ENCODE measurements at regions not wholly inside any gene's neighbourhood (a gene's known extent, or its start where the extent isn't known, plus 50 kb on each side); places are given as distances from the start of the nearest gene placed in this dataset.

DNA sequence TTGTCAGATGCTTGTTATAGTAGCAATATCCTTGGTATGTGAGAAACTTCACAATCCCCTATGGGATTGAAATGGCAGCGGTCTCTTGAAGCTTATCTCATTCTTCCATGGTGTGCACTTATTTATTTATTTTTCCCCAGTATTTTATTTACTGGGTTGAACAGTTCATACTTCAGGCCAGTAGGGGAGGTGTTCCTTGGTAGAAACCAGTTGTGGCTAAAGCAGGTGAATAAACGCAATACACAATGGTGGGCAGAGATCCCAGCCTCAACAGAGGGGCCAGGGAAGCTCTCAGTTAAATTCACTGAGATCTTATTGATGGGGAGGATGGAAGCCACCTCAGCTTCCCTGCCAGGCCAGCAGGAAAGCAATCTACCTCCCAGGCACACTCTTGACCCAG lies 93.7 kb upstream of the SRD5A2 start:
- Histone ChIP-seq H3K9me3 (peaks cover 17% of the 10 kb centered on the region), H3K36me3 (no peaks in the 10 kb centered on the region), H3K27ac (no peak overlapping the region), H3K4me1 (no peaks in the 10 kb centered on the region), H3K4me3 (no peak overlapping the region), H3K27me3 (ENCODE audit: low read depth) (no peaks in the 10 kb centered on the region)
- intact Hi-C loops (cut with DNase I), result no loop called here
- TF ChIP-seq, protein P1, sequence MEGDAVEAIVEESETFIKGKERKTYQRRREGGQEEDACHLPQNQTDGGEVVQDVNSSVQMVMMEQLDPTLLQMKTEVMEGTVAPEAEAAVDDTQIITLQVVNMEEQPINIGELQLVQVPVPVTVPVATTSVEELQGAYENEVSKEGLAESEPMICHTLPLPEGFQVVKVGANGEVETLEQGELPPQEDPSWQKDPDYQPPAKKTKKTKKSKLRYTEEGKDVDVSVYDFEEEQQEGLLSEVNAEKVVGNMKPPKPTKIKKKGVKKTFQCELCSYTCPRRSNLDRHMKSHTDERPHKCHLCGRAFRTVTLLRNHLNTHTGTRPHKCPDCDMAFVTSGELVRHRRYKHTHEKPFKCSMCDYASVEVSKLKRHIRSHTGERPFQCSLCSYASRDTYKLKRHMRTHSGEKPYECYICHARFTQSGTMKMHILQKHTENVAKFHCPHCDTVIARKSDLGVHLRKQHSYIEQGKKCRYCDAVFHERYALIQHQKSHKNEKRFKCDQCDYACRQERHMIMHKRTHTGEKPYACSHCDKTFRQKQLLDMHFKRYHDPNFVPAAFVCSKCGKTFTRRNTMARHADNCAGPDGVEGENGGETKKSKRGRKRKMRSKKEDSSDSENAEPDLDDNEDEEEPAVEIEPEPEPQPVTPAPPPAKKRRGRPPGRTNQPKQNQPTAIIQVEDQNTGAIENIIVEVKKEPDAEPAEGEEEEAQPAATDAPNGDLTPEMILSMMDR (IDR thresholded peaks at IDR 0.05), result no peak
- DNase-seq (no peak), ATAC-seq (no peak)

DNA sequence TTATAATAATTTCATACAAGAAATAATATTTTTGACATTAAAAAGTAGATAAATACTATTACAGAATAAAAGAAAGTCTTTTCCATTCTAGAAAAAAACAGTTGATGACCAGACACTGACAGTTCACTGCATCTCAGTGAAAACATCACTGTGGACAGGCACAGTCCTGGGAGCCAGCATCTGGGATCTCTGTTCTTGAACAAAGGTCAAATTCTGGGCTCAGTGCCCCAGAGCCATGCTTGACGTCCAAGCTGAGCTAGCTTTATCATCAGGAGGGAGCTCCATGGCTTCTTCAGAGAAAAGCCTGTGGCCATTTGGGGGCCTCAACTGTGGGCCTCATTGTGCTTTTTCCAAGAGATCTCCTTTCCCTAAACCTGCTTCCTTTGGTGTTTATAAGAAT lies 86.1 kb upstream of the SRD5A2 start:
- ATAC-seq, result no peak
- H3K9me3 ChIP-seq, result no peaks in the 10 kb centered on the region

DNA sequence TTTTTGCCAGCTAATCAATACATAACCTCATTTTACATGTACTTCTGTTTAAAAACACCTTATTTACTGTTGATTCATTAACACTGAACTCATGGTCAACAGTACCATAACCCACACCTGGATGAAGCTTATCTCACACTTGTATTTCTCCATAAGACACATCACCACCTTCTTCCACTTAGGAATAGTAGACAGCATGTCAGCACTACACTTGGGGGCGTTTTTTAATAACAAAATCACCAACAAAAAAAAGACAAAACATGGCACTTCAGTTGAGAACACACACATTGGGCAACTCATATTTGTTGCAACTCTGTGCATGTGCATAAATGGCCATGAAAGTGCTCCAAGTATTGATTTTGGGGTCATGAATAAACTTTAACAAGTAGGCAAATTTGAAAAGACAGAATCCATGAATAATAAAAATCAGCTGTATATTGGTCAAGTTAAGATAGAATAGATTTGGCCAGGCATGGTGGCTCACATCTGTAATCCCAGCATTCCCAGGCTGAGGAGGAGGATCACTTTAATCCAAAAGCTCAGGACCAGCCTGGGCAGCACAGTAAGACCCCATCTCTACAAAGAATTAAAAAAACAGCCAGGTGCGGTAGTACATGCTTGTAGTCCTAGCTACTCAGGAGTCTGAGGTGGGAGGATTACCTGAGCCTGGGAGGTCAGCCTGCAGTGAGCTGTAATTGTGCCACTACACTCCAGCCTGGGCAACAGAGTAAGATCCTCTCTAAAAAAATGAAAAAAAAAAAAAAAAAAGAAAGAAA lies 84.4 kb upstream of the SRD5A2 start:
- Histone ChIP-seq H3K27ac (no peak overlapping the region), H3K9me3 (no peaks in the 10 kb centered on the region), H3K27me3 (ENCODE audit: low read depth) (no peaks in the 10 kb centered on the region), H3K4me1 (no peaks in the 10 kb centered on the region), H3K36me3 (no peaks in the 10 kb centered on the region), H3K4me3 (no peak overlapping the region)
- DNase-seq (no peak), ATAC-seq (no peak)
- TF ChIP-seq, protein P1 (IDR thresholded peaks at IDR 0.05), result no peak
- intact Hi-C loops (cut with DNase I), result no loop called here

More for the DNA sequence above, 86.1 kb upstream of the SRD5A2 start:
- DNase-seq, result no peak
- Histone ChIP-seq H3K4me1 (no peaks in the 10 kb centered on the region), H3K27me3 (ENCODE audit: low read depth) (no peaks in the 10 kb centered on the region), H3K4me3 (no peak overlapping the region), H3K36me3 (no peaks in the 10 kb centered on the region), H3K27ac (no peak overlapping the region)
- TF ChIP-seq, protein P1 (IDR thresholded peaks at IDR 0.05), result no peak
- intact Hi-C loops (cut with DNase I), result no loop called here

DNA sequence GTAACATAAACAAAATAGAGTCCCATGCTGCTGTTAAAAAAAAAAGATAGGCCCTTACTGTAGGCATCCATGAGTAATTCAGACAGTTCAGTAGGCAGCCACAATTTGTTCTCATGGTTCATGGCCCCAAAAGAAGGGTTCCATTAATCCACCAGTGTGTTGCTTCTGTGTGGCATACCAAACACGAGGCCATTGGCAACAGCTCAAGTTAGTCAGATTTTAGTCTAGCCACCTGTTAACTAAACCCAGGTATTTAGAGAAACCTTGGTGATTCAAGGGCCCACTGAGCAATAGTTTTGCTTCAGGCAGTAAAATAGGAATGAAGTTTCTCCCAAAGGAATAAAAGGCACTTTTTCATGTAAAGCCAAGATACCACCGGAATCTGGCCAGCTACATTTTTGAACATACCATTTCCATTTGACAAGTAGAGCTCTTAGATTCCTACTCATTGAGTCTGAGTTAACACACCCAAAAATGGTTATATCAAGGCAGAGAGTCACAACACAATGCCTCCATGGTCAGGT lies 80.1 kb upstream of the SRD5A2 start:
- H3K4me3 ChIP-seq, result no peak overlapping the region
- intact Hi-C loops (cut with DNase I), result no loop called here
- no peak overlapping the region for H3K27ac ChIP-seq
- DNase-seq (no peak), ATAC-seq (no peak)
- H3K4me1 ChIP-seq, result no peaks in the 10 kb centered on the region
- no peaks in the 10 kb centered on the region for H3K9me3 ChIP-seq
- no peaks in the 10 kb centered on the region for H3K36me3 ChIP-seq
- TF ChIP-seq, protein P1 (IDR thresholded peaks at IDR 0.05), result no peak
- H3K27me3 ChIP-seq (ENCODE audit: low read depth), result no peaks in the 10 kb centered on the region

DNA sequence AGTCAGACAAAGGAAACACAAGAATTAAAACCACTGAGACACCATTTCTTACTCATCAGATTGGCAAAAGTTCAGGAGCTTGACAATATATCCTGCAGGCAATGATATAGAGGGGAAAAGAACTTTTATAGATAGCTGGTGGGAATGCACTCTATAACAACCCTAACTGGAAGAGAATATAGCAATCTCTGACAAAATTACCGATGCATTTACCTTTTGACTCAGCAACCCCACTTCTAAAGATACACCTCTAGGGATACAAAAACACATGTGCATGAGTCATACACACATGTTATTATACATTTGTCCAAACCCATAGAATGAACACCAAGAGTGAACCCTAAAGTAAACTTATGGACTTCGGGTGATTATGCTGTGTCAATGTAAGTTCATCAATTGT lies 79.4 kb upstream of the SRD5A2 start:
- no peaks in the 10 kb centered on the region for H3K36me3 ChIP-seq
- no peak for ATAC-seq
- TF ChIP-seq, protein P1 (IDR thresholded peaks at IDR 0.05), result no peak
- intact Hi-C loops (cut with DNase I), result no loop called here
- no peak for DNase-seq
- H3K4me1 ChIP-seq, result no peaks in the 10 kb centered on the region
- no peaks in the 10 kb centered on the region for H3K27me3 ChIP-seq (ENCODE audit: low read depth)
- H3K27ac ChIP-seq, result no peak overlapping the region
- no peak overlapping the region for H3K4me3 ChIP-seq
- H3K9me3 ChIP-seq, result no peaks in the 10 kb centered on the region

All from lower lobe of right lung (tissue), 2 donors.